H1 (cell line): ENCODE measurements at regions not wholly inside any gene's neighbourhood (a gene's known extent, or its start where the extent isn't known, plus 50 kb on each side); places are given as distances from the start of the nearest gene placed in this dataset.

Experiments used
- BRCA1 ChIP-seq: IDR thresholded peaks from 2 replicates; pipeline ENCODE4 v1.6.1; 2012; ENCODE audit warnings: low read depth, low read length, improper control_type of control experiment
- CHD7 ChIP-seq: fragments of 300-600 bp; sonication (generic); IDR thresholded peaks from 2 replicates; pipeline ENCODE4 v1.7.1; 2012; ENCODE audit warnings: low read length, moderate library complexity, mild to moderate bottlenecking, inconsistent platforms; ENCODE audit not compliant: insufficient replicate concordance
- EP300 ChIP-seq, 2 experiments: IDR thresholded peaks; 1 replicate in 1 of 2; 2 replicates in 1 of 2; pipeline ENCODE4 v1.6.1; 2011 to 2012; ENCODE audit warnings: low read depth in 2 of 2, low read length in 2 of 2, mild to moderate bottlenecking in 2 of 2, borderline replicate concordance in 1 of 2, inconsistent platforms in 1 of 2, moderate library complexity in 1 of 2
- KDM5A ChIP-seq: fragments of 200-600 bp; IDR thresholded peaks from 2 replicates; pipeline ENCODE4 v1.7.1; 2012; ENCODE audit warnings: mild to moderate bottlenecking, low read length, inconsistent platforms, mixed read lengths
- RXRA ChIP-seq: IDR thresholded peaks from 2 replicates; pipeline ENCODE4 v1.6.1; 2011; ENCODE audit warnings: low read depth, mild to moderate bottlenecking, low read length, moderate library complexity; ENCODE audit not compliant: insufficient read depth
- SP4 ChIP-seq: IDR thresholded peaks from 2 replicates; pipeline ENCODE4 v1.6.1; 2012; ENCODE audit warnings: low read length, inconsistent platforms
- TAF1 ChIP-seq: IDR thresholded peaks from 2 replicates; pipeline ENCODE4 v1.6.1; 2011; ENCODE audit warnings: mild to moderate bottlenecking, low read depth, low read length
- TCF12 ChIP-seq: IDR thresholded peaks from 2 replicates; pipeline ENCODE4 v1.6.1; 2011; ENCODE audit warnings: low read depth, mild to moderate bottlenecking, low read length
- TEAD4 ChIP-seq: IDR thresholded peaks from 2 replicates; pipeline ENCODE4 v1.6.1; 2012; ENCODE audit warnings: low read depth, low read length, inconsistent platforms, mixed read lengths
- YY1 ChIP-seq: IDR thresholded peaks from 2 replicates; pipeline ENCODE4 v1.6.1; 2011; ENCODE audit warnings: low read depth, mild to moderate bottlenecking, low read length

- TF ChIP-seq CHD7: no peak
- no peak for TF ChIP-seq YY1
- no peak for TF ChIP-seq BRCA1
- no peak for TF ChIP-seq EP300 (IDR thresholded peaks at IDR 0.05; ENCODE audit: borderline replicate concordance in 1 of 2, low read depth in 2 of 2, low read length in 2 of 2)
- no peak for TF ChIP-seq TEAD4
- TF ChIP-seq TAF1: no peak
- no peak for TF ChIP-seq TCF12
- no peak for TF ChIP-seq KDM5A
- no peak for TF ChIP-seq RXRA
- TF ChIP-seq SP4: no peak
Measured at GRCh38 chr13:82791035-82791434, 1091.2 kb downstream of the SLITRK1 start (continued).
